ENCODE measurements at regions not wholly inside any gene's neighbourhood (a gene's known extent, or its start where the extent isn't known, plus 50 kb on each side); places are given as distances from the start of the nearest gene placed in this dataset.

DNA sequence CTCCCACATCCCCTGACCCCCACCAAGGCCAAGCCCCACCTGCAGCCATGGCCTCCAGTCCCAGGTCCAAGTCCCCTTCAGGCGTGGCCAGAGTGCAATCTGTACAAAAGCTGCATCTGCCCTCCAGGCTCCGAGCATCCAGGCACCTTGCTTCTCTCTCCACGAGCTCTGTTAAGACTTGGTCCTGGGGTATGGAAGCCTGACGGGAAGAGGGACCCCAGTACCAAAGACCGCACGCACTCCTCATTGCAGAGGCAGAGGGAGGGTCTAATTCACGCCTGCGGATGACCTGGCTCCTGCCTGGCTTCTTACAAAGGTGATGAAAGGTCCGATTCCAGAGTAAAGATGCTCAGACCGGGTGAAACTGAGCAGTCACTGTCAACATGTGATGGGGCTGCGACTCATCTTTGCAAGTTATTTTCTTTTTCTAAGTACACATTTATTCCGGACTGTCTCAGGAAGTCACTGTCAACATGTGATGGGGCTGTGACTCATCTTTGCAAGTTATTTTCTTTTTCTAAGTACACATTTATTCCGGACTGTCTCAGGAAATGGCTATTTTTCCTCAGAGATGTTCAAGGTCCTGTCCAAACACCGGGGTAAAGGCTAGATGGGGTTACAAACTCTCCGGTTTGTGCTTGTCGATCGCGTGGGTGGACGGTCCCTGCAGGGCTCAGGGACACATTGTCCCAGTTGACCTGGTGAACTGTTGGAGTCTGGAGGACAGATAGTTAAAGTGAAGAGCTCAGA lies 252.0 kb upstream of the IRX4 start:
- no peak overlapping the region for H4K91ac ChIP-seq (replicated peaks; ENCODE audit: insufficient read length, low read length)
- H3K4me2 ChIP-seq (ENCODE audit: insufficient read depth in 1 of 2, low read depth in 2 of 2, low read length in 2 of 2): no peak overlapping the region
- ChIA-PET CTCF (ENCODE audit: partially characterized antibody) (interaction anchor here (0.7 to 3.2 kb wide), 15 partner anchors 8 to 965 kb away, joined by 3 to 26 read pairs (median 4); no protein-coding TSS in a partner anchor), POLR2A (ENCODE audit: partially characterized antibody) (no interaction called here)
- H3K36me3 ChIP-seq (ENCODE audit: control insufficient read depth in 2 of 4, insufficient read depth in 4 of 4, low read length in 3 of 4): no peaks in the 10 kb centered on the region
- no peak overlapping the region for H3K23ac ChIP-seq (ENCODE audit: insufficient read length)
- no peaks in the 10 kb centered on the region for H3K23me2 ChIP-seq (ENCODE audit: low read depth, low read length)
- no peak overlapping the region for H3K4me3 ChIP-seq (ENCODE audit: extremely low read depth in 1 of 4, insufficient read depth in 2 of 4, low read depth in 3 of 4, low read length in 4 of 4)
- H3K56ac ChIP-seq (replicated peaks; ENCODE audit: insufficient read length, low read depth, low read length): no peak overlapping the region
- DNase-seq (ENCODE audit: low read depth in 1 of 2, low spot score in 2 of 2) (no peak), FAIRE-seq (no peak)
- no peaks in the 10 kb centered on the region for H3K27me3 ChIP-seq (replicated peaks in 1 of 4; ENCODE audit: control insufficient read depth in 3 of 4, extremely low read depth in 1 of 4, insufficient read depth in 3 of 4, low read length in 3 of 4)
- TF ChIP-seq JUN (IDR thresholded peaks at IDR 0.05; ENCODE audit: low read depth, low read length) (no peak), TEAD4 (IDR thresholded peaks at IDR 0.05; ENCODE audit: low read depth, low read length) (no peak), FOSL1 (IDR thresholded peaks at IDR 0.05; ENCODE audit: insufficient read depth, low read depth, low read length) (no peak), RBBP5 (IDR thresholded peaks at IDR 0.05; ENCODE audit: borderline replicate concordance, low read depth, low read length) (no peak), JUND (IDR thresholded peaks at IDR 0.05; ENCODE audit: low read length) (no peak), EGR1 (IDR thresholded peaks at IDR 0.05; ENCODE audit: borderline replicate concordance, low read depth, low read length) (no peak), CTBP2 (IDR thresholded peaks at IDR 0.05; ENCODE audit: borderline replicate concordance, insufficient read depth, insufficient read length, low read length) (no peak), CBX8 (IDR thresholded peaks at IDR 0.05; ENCODE audit: borderline replicate concordance, low read depth, low read length) (no peak), KDM4A (IDR thresholded peaks at IDR 0.05; ENCODE audit: low read depth, low read length, severe bottlenecking) (no peak)
- TF ChIP-seq, protein P1, sequence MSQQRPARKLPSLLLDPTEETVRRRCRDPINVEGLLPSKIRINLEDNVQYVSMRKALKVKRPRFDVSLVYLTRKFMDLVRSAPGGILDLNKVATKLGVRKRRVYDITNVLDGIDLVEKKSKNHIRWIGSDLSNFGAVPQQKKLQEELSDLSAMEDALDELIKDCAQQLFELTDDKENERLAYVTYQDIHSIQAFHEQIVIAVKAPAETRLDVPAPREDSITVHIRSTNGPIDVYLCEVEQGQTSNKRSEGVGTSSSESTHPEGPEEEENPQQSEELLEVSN (IDR thresholded peaks at IDR 0.05): no peak
- TF ChIP-seq, protein P2, sequence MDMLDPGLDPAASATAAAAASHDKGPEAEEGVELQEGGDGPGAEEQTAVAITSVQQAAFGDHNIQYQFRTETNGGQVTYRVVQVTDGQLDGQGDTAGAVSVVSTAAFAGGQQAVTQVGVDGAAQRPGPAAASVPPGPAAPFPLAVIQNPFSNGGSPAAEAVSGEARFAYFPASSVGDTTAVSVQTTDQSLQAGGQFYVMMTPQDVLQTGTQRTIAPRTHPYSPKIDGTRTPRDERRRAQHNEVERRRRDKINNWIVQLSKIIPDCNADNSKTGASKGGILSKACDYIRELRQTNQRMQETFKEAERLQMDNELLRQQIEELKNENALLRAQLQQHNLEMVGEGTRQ (IDR thresholded peaks at IDR 0.05; ENCODE audit: low read length): no peak
- no peak overlapping the region for H2BK15ac ChIP-seq (ENCODE audit: low read length)
- H3K14ac ChIP-seq (ENCODE audit: insufficient read length): no peak overlapping the region
- H2AK5ac ChIP-seq (ENCODE audit: low read depth, low read length): no peak overlapping the region
- 91% methylated on average over 19 of the region's 19 CpGs; no CpG with 5 or more reads in 1 of the 2 experiments for WGBS, 2 experiments (ENCODE audit: extremely low coverage in 1 of 2, insufficient coverage in 1 of 2, insufficient read length in 1 of 2, insufficient replicate concordance in 2 of 2, low coverage in 1 of 2, low lambda C conversion rate in 2 of 2, missing lambda C conversion rate in 1 of 2)
- H2BK120ac ChIP-seq (replicated peaks; ENCODE audit: low read depth, low read length): no peak overlapping the region
- no peaks in the 10 kb centered on the region for H3K4me1 ChIP-seq (replicated peaks in 1 of 4; ENCODE audit: control insufficient read depth in 3 of 4, insufficient read depth in 4 of 4, low read length in 3 of 4)
- no peak overlapping the region for H2BK20ac ChIP-seq (ENCODE audit: low read length)
- no peaks in the 10 kb centered on the region for H3K79me1 ChIP-seq (ENCODE audit: low read depth, low read length)
- no peak overlapping the region for H4K8ac ChIP-seq (ENCODE audit: extremely low read depth, insufficient read depth, low read length)
- no peaks in the 10 kb centered on the region for H3K9me3 ChIP-seq (ENCODE audit: insufficient read depth in 2 of 2, low read depth in 1 of 2, low read length in 1 of 2)
- H4K20me1 ChIP-seq (replicated peaks in 1 of 2; ENCODE audit: control insufficient read depth in 1 of 2, insufficient read depth in 2 of 2, low read length in 2 of 2): peaks cover 0 to 1% of the 10 kb centered on the region in 2 experiments
- no peak overlapping the region for H3K9ac ChIP-seq (replicated peaks in 1 of 4; ENCODE audit: extremely low read depth in 1 of 4, low read depth in 3 of 4, low read length in 3 of 4)
- no peak overlapping the region for H2BK5ac ChIP-seq (ENCODE audit: low read depth, low read length)
- H2AFZ ChIP-seq (ENCODE audit: low read length): no peak overlapping the region
- no peak overlapping the region for H3K27ac ChIP-seq (ENCODE audit: low read depth, low read length)
- H2BK12ac ChIP-seq (ENCODE audit: low read depth, low read length): no peak overlapping the region
- no peaks in the 10 kb centered on the region for H3K79me2 ChIP-seq (ENCODE audit: control insufficient read depth in 1 of 2, insufficient read depth in 2 of 2, low read length in 2 of 2)
- no peak overlapping the region for H3K4ac ChIP-seq (replicated peaks; ENCODE audit: insufficient read length, low read depth, low read length)
- H4K5ac ChIP-seq (ENCODE audit: insufficient read length, low read depth, low read length): no peak overlapping the region
- H3K18ac ChIP-seq (ENCODE audit: extremely low read depth, low read length): no peak overlapping the region

Data from H1 (cell line).